ENCODE measurements at regions not wholly inside any gene's neighbourhood (a gene's known extent, or its start where the extent isn't known, plus 50 kb on each side); places are given as distances from the start of the nearest gene placed in this dataset.

DNA sequence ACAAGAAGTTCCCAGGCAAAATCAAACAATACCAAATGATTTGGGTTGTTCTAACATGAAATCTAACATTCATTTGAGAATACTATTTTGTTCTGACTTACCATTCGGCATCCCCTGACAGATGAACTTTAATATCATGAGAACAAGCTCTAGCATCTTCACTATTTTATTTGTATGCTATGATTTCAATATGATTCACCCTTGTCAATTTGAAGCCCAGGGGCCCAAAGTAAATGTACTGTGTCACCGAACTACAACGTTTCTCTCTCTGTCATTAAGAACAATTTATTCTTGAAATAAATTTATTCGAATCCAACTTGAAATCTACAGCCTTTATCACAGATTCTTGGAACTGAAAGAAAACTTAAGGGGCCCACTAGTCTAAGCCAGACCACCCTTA lies 146.2 kb upstream of the RASSF8 start:
- Mint-ChIP-seq H3K9me3 (peaks cover 23% of the 10 kb centered on the region), H3K4me1 (no peaks in the 10 kb centered on the region; the same call in 1 of the 2 replicates), H3K36me3 (no peaks in the 10 kb centered on the region), H3K4me3 (no peak overlapping the region), H3K27me3 (ENCODE audit: low read depth) (no peaks in the 10 kb centered on the region), H3K27ac (no peak overlapping the region)
- no peak for TF ChIP-seq TEAD4 (CRISPR knock-in tag; IDR thresholded peaks at IDR 0.05)
- TF ChIP-seq, protein P1, sequence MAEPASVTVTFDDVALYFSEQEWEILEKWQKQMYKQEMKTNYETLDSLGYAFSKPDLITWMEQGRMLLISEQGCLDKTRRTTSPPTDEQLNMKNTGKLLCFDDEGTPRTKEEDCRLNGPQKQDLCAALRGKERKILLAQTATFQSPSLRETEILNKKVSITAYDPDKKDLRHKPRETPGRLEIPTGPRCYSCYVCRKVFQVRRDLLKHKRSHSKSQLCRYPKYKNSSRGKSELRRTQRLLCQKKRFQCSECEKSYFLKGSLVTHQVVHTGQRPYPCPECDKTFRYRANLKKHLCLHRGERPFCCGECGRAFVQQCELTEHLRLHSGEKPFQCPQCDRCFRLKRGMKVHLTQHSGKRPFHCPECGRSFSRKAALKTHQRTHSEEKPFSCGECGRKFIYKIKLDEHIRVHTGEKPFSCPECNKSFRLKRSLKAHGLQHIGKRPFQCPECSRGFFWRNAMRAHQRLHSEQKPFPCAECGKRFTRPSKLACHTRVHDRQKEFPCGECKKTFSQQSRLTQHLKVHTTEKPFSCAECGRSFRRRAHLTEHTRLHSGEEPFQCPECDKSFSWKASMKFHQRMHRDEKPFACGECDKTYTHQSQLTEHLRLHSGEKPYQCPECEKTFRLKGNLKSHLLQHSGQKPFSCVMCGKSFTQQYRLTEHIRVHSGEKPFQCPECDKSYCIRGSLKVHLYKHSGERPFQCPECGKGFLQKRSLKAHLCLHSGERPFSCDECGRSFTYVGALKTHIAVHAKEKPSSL (CRISPR knock-in tag; conservative IDR thresholded peaks at IDR 0.05), result no peak
- TF ChIP-seq GRHL2 (CRISPR knock-in tag; IDR thresholded peaks at IDR 0.05; ENCODE audit: insufficient replicate concordance, severe bottlenecking), result no peak
- ATAC-seq, result no peak
- POLR2A ChIA-PET, result no interaction called here
- CTCF ChIA-PET, result no interaction called here
- no peak for DNase-seq (ENCODE audit: low spot score)

DNA sequence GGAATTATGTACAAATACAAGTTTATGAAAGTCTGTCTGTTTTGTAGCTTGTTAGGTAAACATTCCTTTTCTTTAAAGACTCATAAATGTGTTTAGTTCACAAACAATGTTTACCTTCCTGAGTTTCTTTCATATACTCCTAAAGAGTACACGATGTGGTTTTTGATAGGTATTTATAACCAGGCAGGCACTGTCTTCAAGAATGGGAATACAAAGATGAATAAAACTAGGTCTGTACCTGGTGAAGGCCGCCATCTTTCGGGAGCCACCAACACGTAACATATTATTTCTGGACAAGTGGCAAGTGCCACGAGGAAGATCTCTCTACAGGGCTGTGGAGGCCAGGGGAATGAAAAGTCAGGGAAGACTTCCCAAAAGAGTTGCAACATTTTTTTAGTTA lies 144.6 kb upstream of the RASSF8 start:
- Mint-ChIP-seq H3K4me3 (no peak overlapping the region), H3K27me3 (ENCODE audit: low read depth) (no peaks in the 10 kb centered on the region), H3K36me3 (no peaks in the 10 kb centered on the region), H3K27ac (no peak overlapping the region), H3K9me3 (peaks cover 18% of the 10 kb centered on the region), H3K4me1 (no peaks in the 10 kb centered on the region; the same call in 1 of the 2 replicates)
- TF ChIP-seq SP1 (CRISPR knock-in tag; conservative IDR thresholded peaks at IDR 0.05), result no peak
- TF ChIP-seq HMGA2 (CRISPR knock-in tag; IDR thresholded peaks at IDR 0.05), result no peak
- no peak for TF ChIP-seq RELA (CRISPR knock-in tag; IDR thresholded peaks at IDR 0.05; ENCODE audit: borderline replicate concordance)
- no peak for TF ChIP-seq TCF7 (CRISPR knock-in tag; IDR thresholded peaks at IDR 0.05; ENCODE audit: low read depth)
- no peak for TF ChIP-seq EMX1 (CRISPR knock-in tag; IDR thresholded peaks at IDR 0.05)
- TF ChIP-seq, protein P2, sequence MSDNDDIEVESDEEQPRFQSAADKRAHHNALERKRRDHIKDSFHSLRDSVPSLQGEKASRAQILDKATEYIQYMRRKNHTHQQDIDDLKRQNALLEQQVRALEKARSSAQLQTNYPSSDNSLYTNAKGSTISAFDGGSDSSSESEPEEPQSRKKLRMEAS (CRISPR knock-in tag; IDR thresholded peaks at IDR 0.05), result no peak
- TF ChIP-seq, protein P3, sequence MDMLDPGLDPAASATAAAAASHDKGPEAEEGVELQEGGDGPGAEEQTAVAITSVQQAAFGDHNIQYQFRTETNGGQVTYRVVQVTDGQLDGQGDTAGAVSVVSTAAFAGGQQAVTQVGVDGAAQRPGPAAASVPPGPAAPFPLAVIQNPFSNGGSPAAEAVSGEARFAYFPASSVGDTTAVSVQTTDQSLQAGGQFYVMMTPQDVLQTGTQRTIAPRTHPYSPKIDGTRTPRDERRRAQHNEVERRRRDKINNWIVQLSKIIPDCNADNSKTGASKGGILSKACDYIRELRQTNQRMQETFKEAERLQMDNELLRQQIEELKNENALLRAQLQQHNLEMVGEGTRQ (CRISPR knock-in tag; IDR thresholded peaks at IDR 0.05), result no peak
- TF ChIP-seq, protein P4, sequence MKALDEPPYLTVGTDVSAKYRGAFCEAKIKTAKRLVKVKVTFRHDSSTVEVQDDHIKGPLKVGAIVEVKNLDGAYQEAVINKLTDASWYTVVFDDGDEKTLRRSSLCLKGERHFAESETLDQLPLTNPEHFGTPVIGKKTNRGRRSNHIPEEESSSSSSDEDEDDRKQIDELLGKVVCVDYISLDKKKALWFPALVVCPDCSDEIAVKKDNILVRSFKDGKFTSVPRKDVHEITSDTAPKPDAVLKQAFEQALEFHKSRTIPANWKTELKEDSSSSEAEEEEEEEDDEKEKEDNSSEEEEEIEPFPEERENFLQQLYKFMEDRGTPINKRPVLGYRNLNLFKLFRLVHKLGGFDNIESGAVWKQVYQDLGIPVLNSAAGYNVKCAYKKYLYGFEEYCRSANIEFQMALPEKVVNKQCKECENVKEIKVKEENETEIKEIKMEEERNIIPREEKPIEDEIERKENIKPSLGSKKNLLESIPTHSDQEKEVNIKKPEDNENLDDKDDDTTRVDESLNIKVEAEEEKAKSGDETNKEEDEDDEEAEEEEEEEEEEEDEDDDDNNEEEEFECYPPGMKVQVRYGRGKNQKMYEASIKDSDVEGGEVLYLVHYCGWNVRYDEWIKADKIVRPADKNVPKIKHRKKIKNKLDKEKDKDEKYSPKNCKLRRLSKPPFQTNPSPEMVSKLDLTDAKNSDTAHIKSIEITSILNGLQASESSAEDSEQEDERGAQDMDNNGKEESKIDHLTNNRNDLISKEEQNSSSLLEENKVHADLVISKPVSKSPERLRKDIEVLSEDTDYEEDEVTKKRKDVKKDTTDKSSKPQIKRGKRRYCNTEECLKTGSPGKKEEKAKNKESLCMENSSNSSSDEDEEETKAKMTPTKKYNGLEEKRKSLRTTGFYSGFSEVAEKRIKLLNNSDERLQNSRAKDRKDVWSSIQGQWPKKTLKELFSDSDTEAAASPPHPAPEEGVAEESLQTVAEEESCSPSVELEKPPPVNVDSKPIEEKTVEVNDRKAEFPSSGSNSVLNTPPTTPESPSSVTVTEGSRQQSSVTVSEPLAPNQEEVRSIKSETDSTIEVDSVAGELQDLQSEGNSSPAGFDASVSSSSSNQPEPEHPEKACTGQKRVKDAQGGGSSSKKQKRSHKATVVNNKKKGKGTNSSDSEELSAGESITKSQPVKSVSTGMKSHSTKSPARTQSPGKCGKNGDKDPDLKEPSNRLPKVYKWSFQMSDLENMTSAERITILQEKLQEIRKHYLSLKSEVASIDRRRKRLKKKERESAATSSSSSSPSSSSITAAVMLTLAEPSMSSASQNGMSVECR (CRISPR knock-in tag; IDR thresholded peaks at IDR 0.05; ENCODE audit: borderline replicate concordance), result no peak
- TF ChIP-seq, protein P5, sequence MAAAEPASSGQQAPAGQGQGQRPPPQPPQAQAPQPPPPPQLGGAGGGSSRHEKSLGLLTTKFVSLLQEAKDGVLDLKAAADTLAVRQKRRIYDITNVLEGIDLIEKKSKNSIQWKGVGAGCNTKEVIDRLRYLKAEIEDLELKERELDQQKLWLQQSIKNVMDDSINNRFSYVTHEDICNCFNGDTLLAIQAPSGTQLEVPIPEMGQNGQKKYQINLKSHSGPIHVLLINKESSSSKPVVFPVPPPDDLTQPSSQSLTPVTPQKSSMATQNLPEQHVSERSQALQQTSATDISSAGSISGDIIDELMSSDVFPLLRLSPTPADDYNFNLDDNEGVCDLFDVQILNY (CRISPR knock-in tag; IDR thresholded peaks at IDR 0.05), result no peak
- POLR2A ChIA-PET, result interaction anchor here (0.6 kb wide), 1 partner anchor 116 kb away, joined by 5 read pairs; no protein-coding TSS in a partner anchor
- DNase-seq (ENCODE audit: low spot score), result no peak
- CTCF ChIA-PET, result no interaction called here
- ATAC-seq, result no peak

DNA sequence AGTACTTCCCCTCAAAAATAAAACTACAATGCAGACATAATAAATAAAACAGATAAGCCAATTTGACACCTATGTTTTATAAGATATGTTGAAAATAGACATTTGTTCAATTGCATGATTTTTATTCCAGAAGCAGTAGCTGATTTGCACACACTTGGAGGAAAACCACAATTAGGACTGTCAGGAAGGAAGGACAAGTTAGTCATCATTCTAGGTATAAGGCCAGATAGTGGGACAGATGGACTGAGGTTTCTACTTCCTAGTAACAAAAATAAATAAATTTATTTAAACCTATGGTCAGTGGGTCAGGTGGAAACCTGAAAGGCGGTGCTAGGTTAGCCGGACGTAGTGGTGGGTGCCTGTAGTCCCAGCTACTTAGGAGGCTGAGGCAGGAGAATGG lies 141.8 kb upstream of the RASSF8 start:
- H3K27me3 Mint-ChIP-seq (ENCODE audit: low read depth), result no peaks in the 10 kb centered on the region
- no peak for ATAC-seq
- H3K4me3 Mint-ChIP-seq, result no peak overlapping the region
- TF ChIP-seq JAZF1 (CRISPR knock-in tag; IDR thresholded peaks at IDR 0.05) (no peak), MXD4 (CRISPR knock-in tag; IDR thresholded peaks at IDR 0.05; ENCODE audit: borderline replicate concordance) (no peak), ESRRA (CRISPR knock-in tag; IDR thresholded peaks at IDR 0.05; ENCODE audit: borderline replicate concordance) (no peak), FOXP1 (CRISPR knock-in tag; IDR thresholded peaks at IDR 0.05; ENCODE audit: borderline replicate concordance) (no peak)
- no peak overlapping the region for H3K27ac Mint-ChIP-seq
- ChIA-PET CTCF (no interaction called here), POLR2A (no interaction called here)
- no peak for DNase-seq (ENCODE audit: low spot score)
- H3K4me1 Mint-ChIP-seq, result peaks cover 14% of the 10 kb centered on the region
- no peaks in the 10 kb centered on the region for H3K36me3 Mint-ChIP-seq
- peaks cover 4% of the 10 kb centered on the region for H3K9me3 Mint-ChIP-seq
